ENCODE measurements at regions not wholly inside any gene's neighbourhood (a gene's known extent, or its start where the extent isn't known, plus 50 kb on each side); places are given as distances from the start of the nearest gene placed in this dataset.

DNA sequence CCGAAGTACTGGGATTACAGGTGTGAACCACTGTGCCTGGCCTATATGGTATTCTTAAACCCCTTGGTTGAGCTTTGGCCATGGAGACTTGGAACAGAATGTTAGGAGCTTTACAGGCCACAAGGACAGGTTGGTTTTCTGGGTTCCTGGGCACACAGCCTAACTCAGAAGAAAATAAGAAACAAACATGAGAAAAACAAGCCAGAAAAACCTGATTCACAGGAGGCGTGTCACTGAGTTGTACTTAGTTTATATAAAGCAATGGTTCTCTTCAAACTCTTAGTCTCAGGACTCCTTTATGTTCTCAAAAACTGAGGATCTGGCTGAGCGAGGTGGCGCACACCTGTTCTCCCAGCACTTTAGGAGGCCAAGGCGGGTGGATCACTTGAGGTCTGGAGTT, 125.1 kb upstream of the SPATA13 start:
- 52 to 66% methylated on average over 5 of the region's 5 CpGs for WGBS, 2 donors
- TF ChIP-seq POLR2A (IDR thresholded peaks at IDR 0.05) = no peak
- TF ChIP-seq, protein P1, sequence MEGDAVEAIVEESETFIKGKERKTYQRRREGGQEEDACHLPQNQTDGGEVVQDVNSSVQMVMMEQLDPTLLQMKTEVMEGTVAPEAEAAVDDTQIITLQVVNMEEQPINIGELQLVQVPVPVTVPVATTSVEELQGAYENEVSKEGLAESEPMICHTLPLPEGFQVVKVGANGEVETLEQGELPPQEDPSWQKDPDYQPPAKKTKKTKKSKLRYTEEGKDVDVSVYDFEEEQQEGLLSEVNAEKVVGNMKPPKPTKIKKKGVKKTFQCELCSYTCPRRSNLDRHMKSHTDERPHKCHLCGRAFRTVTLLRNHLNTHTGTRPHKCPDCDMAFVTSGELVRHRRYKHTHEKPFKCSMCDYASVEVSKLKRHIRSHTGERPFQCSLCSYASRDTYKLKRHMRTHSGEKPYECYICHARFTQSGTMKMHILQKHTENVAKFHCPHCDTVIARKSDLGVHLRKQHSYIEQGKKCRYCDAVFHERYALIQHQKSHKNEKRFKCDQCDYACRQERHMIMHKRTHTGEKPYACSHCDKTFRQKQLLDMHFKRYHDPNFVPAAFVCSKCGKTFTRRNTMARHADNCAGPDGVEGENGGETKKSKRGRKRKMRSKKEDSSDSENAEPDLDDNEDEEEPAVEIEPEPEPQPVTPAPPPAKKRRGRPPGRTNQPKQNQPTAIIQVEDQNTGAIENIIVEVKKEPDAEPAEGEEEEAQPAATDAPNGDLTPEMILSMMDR (IDR thresholded peaks at IDR 0.05) = no peak
- no peak for ATAC-seq
- H3K27me3 ChIP-seq = no peaks in the 10 kb centered on the region
- H3K4me1 ChIP-seq = peaks cover 77% of the 10 kb centered on the region
- H3K4me3 ChIP-seq = no peak overlapping the region
- no peaks in the 10 kb centered on the region for H3K9me3 ChIP-seq
- intact Hi-C loops (cut with DNase I) = no loop called here
- peak overlapping the region in 3 of 4 donors; percentile 0 to 90 (median 27) for H3K27ac ChIP-seq
- DNase-seq = peak in 2 of 4 donors; percentile 48 to 57
- H3K36me3 ChIP-seq (replicated peaks in 1 of 2; ENCODE audit: insufficient read depth in 1 of 2, low read depth in 2 of 2) = no peaks in the 10 kb centered on the region

DNA sequence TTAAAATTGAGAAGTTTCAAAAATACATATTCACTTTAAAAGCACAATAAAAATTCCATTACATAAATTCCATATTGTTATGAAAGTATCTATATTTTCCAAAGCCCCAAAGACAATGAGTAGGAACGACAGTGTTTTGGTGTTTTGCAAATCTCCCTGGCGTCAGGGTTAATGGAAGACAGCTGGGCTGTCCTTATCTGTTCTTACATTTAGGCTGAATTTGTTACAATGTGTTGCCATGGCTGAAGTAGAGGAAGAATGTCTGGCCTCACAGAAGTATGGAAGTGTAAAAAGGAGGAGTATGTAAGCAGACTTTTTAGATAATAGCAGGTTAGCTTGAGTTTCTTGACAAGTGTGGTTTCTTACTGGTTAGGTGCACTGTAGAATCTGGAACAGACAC, 124.4 kb upstream of the SPATA13 start:
- Histone ChIP-seq H3K36me3 (replicated peaks in 1 of 2; ENCODE audit: insufficient read depth in 1 of 2, low read depth in 2 of 2) (no peaks in the 10 kb centered on the region), H3K9me3 (no peaks in the 10 kb centered on the region), H3K4me3 (no peak overlapping the region), H3K27ac (no peak overlapping the region), H3K27me3 (no peaks in the 10 kb centered on the region), H3K4me1 (peaks cover 74% of the 10 kb centered on the region)
- no peak for DNase-seq
- intact Hi-C loops (cut with DNase I) = no loop called here
- WGBS, 2 donors = 57 to 59% methylated on average over 2 of the region's 2 CpGs
- no peak for ATAC-seq
- TF ChIP-seq, protein P1 (IDR thresholded peaks at IDR 0.05) = no peak
- no peak for TF ChIP-seq POLR2A (IDR thresholded peaks at IDR 0.05)

DNA sequence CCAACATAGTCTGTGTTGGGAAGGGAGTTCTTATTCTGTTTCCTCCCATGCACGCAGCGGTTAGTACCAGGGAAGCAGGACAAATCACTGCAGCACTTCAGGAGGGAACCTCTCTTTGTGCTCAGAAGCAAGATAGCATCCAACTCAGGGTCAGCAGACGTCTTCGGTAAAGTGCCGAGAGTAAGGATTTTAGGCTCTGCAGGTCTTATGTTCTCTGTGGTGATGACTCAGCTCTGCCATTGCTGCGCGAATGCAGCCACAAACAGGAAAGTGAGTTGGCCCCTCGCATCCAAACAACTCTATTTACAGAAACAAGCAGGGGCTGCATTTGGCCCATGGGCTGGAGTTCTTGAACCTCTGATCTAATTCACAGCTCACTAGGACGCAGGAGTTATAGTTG, 122.1 kb upstream of the SPATA13 start:
- no peaks in the 10 kb centered on the region for H3K9me3 ChIP-seq
- intact Hi-C loops (cut with DNase I) = no loop called here
- H3K27me3 ChIP-seq = no peaks in the 10 kb centered on the region
- 60 to 69% methylated on average over 9 of the region's 9 CpGs for WGBS, 2 donors
- TF ChIP-seq, protein P1 (IDR thresholded peaks at IDR 0.05) = no peak
- TF ChIP-seq POLR2A (IDR thresholded peaks at IDR 0.05) = no peak
- peak overlapping the region; percentile 30 to 79 (median 68) for H3K27ac ChIP-seq
- H3K4me1 ChIP-seq = peaks cover 51% of the 10 kb centered on the region
- DNase-seq = no peak
- no peak for ATAC-seq
- no peak overlapping the region for H3K4me3 ChIP-seq
- H3K36me3 ChIP-seq (replicated peaks in 1 of 2; ENCODE audit: insufficient read depth in 1 of 2, low read depth in 2 of 2) = no peaks in the 10 kb centered on the region

DNA sequence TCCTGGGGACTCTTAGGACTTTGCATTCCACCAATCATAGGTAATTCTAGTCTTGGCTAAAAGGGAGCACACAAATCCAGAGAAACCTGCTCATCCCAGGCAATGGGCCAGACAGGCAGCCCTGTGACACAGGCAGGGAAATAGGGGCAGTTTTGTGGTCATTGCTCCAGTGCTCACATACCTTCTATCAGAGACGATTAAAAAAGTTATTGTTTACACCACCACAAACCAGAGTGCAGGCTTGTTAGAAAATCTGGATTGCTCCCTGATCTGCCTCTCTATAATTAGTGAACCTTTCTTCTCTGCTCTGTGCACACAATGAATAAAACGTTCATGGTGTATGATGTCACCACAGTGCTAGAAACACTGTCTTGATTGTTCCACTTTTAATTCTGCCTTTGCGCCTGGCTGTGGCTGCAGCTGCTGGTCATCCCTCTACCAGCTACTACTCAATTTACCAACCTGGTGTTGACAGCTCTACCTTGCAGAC, 121.6 kb upstream of the SPATA13 start:
- Histone ChIP-seq H3K27me3 (no peaks in the 10 kb centered on the region), H3K27ac (peak overlapping the region; percentile 30 to 79 (median 68)), H3K9me3 (no peaks in the 10 kb centered on the region), H3K4me1 (peaks cover 47% of the 10 kb centered on the region), H3K4me3 (no peak overlapping the region), H3K36me3 (replicated peaks in 1 of 2; ENCODE audit: insufficient read depth in 1 of 2, low read depth in 2 of 2) (no peaks in the 10 kb centered on the region)
- TF ChIP-seq POLR2A (IDR thresholded peaks at IDR 0.05) = peak in 1 of 3 donors; percentile 9
- TF ChIP-seq, protein P1 (IDR thresholded peaks at IDR 0.05) = no peak
- intact Hi-C loops (cut with DNase I) = no loop called here
- ATAC-seq (peak; percentile 85), DNase-seq (peak; percentile 22 to 55 (median 45))
- WGBS, 2 donors = 26 to 52% methylated on average over 3 of the region's 3 CpGs
